RWPE2 (cell line): ENCODE measurements at regions not wholly inside any gene's neighbourhood (a gene's known extent, or its start where the extent isn't known, plus 50 kb on each side); places are given as distances from the start of the nearest gene placed in this dataset.

Source experiments
- ATAC-seq: fragments of 200-7000 bp; cut with Tn5 transposase; 3 replicates; pipeline ENCODE4 v1.9.1; 2021; ENCODE audit warnings: low read depth
- DNase-seq: peaks from one replicate; pipeline ENCODE4 v3.0.0-alpha.2; 2020; ENCODE audit warnings: low spot score
- H3K27ac ChIP-seq: fragments of 450-650 bp; 2 replicates; pipeline ENCODE4 v1.5.1; 2017; ENCODE audit warnings: mild to moderate bottlenecking; ENCODE audit not compliant: poor library complexity, severe bottlenecking
- H3K27me3 ChIP-seq: fragments of 250-450 bp; sonication (Bioruptor Pico); 2 replicates; pipeline ENCODE4 v1.5.1; 2021; ENCODE audit warnings: mild to moderate bottlenecking, moderate library complexity; ENCODE audit not compliant: insufficient read depth, poor library complexity, severe bottlenecking
- H3K36me3 ChIP-seq: fragments of 250-450 bp; sonication (Bioruptor Pico); 2 replicates; pipeline ENCODE4 v1.5.1; 2020; ENCODE audit warnings: low read depth, mild to moderate bottlenecking, moderate library complexity
- H3K4me1 ChIP-seq: fragments of 250-450 bp; sonication (Bioruptor Pico); 2 replicates; pipeline ENCODE4 v1.5.1; 2021; ENCODE audit warnings: mild to moderate bottlenecking, moderate library complexity; ENCODE audit not compliant: insufficient read depth, poor library complexity, severe bottlenecking
- H3K4me3 ChIP-seq: fragments of 250-450 bp; sonication (Bioruptor Pico); 2 replicates; pipeline ENCODE4 v1.5.1; 2021; ENCODE audit warnings: mild to moderate bottlenecking, moderate library complexity; ENCODE audit not compliant: severe bottlenecking
- H3K9me3 ChIP-seq: fragments of 250-450 bp; sonication (Bioruptor Pico); 2 replicates; pipeline ENCODE4 v1.5.1; 2021; ENCODE audit warnings: mild to moderate bottlenecking, moderate library complexity; ENCODE audit not compliant: severe bottlenecking
- CTCF ChIP-seq: fragments of 450-650 bp; IDR thresholded peaks from one replicate; pipeline ENCODE4 v1.5.1; 2017; ENCODE audit warnings: mild to moderate bottlenecking, moderate library complexity; ENCODE audit not compliant: poor library complexity, severe bottlenecking

GRCh38 chr5:173771725-173772383 is 116.3 kb upstream of the CPEB4 start:
- DNase-seq (no peak), ATAC-seq (no peak)
- TF ChIP-seq CTCF, result no peak
- Histone ChIP-seq H3K27me3 (no peaks in the 10 kb centered on the region), H3K4me3 (no peak overlapping the region), H3K4me1 (no peaks in the 10 kb centered on the region), H3K27ac (no peak overlapping the region), H3K36me3 (no peaks in the 10 kb centered on the region), H3K9me3 (no peaks in the 10 kb centered on the region)

- H3K27me3 ChIP-seq, result no peaks in the 10 kb centered on the region
- DNase-seq (no peak), ATAC-seq (no peak)
- H3K27ac ChIP-seq, result no peak overlapping the region
- TF ChIP-seq CTCF, result no peak
- no peak overlapping the region for H3K4me3 ChIP-seq
- H3K9me3 ChIP-seq, result no peaks in the 10 kb centered on the region
- H3K4me1 ChIP-seq, result no peaks in the 10 kb centered on the region
- H3K36me3 ChIP-seq, result no peaks in the 10 kb centered on the region
Measured at GRCh38 chr5:173772384-173773059, 115.6 kb upstream of the CPEB4 start.

DNA sequence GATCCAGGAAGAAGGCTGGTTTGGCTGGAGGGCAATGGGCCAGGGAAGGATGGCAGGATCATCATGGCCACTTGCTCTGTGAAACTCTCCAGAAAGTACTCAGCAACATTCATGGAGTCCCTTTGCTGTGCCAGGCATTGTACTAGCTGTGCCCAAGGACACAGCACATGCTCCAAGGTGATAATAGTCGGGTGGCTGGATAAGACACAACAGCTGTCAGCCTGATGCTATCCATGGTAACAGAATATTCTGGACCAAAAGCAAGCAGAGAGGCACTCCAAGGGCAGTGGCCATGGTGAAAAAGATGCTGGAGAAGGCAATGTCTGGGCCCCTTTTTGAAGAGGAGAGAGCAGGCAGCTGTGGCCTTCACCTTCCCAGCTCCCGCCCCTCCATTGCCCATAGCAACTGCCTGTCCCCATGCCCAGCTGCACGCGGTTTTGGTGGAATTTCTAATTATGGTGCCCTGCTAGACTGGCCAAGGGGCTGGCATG is 113.8 kb upstream of the CPEB4 start:
- Histone ChIP-seq H3K9me3 (no peaks in the 10 kb centered on the region), H3K4me3 (no peak overlapping the region), H3K4me1 (no peaks in the 10 kb centered on the region), H3K27ac (no peak overlapping the region), H3K27me3 (no peaks in the 10 kb centered on the region), H3K36me3 (no peaks in the 10 kb centered on the region)
- TF ChIP-seq CTCF, result no peak
- no peak; the same call in 2 of the 3 replicates for ATAC-seq
- no peak for DNase-seq

- Histone ChIP-seq H3K36me3 (no peaks in the 10 kb centered on the region), H3K4me3 (no peak overlapping the region), H3K27me3 (no peaks in the 10 kb centered on the region), H3K27ac (no peak overlapping the region), H3K9me3 (no peaks in the 10 kb centered on the region), H3K4me1 (no peaks in the 10 kb centered on the region)
- no peak for DNase-seq
- TF ChIP-seq CTCF, result no peak
- ATAC-seq, result no peak
Measured at GRCh38 chr5:173775261-173776197, 112.6 kb upstream of the CPEB4 start.
